ENCODE measurements at regions not wholly inside any gene's neighbourhood (a gene's known extent, or its start where the extent isn't known, plus 50 kb on each side); places are given as distances from the start of the nearest gene placed in this dataset.

DNA sequence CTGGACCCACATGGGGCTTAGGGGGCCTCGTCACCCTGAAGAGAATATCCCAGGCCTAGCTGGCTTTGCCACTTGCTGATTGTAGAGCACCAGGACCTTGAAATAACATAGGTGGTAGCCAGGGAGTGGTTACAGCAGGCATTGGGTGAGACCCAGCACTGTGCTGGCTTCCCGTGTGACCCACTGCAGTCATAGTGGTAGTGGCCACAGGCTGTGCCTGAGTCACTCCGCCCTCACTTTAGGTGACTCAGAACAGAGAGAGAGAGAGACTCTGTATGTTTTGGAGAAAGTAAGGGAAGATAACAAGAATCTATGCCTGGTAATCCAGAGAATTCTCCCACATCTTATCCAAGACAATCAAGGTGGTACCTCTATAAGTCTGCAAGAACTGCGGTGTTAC lies 98.7 kb upstream of the LHX8 start:
- CTCF ChIA-PET, result no interaction called here
- TF ChIP-seq, protein P1, sequence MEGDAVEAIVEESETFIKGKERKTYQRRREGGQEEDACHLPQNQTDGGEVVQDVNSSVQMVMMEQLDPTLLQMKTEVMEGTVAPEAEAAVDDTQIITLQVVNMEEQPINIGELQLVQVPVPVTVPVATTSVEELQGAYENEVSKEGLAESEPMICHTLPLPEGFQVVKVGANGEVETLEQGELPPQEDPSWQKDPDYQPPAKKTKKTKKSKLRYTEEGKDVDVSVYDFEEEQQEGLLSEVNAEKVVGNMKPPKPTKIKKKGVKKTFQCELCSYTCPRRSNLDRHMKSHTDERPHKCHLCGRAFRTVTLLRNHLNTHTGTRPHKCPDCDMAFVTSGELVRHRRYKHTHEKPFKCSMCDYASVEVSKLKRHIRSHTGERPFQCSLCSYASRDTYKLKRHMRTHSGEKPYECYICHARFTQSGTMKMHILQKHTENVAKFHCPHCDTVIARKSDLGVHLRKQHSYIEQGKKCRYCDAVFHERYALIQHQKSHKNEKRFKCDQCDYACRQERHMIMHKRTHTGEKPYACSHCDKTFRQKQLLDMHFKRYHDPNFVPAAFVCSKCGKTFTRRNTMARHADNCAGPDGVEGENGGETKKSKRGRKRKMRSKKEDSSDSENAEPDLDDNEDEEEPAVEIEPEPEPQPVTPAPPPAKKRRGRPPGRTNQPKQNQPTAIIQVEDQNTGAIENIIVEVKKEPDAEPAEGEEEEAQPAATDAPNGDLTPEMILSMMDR (IDR thresholded peaks at IDR 0.05; ENCODE audit: insufficient read depth, low read length, missing control alignments), result no peak
- POLR2A ChIA-PET, result no interaction called here
- no peak overlapping the region for H3K4me3 ChIP-seq (ENCODE audit: low read depth, low read length)
- DNase-seq (ENCODE audit: low read depth, low spot score), result no peak

DNA sequence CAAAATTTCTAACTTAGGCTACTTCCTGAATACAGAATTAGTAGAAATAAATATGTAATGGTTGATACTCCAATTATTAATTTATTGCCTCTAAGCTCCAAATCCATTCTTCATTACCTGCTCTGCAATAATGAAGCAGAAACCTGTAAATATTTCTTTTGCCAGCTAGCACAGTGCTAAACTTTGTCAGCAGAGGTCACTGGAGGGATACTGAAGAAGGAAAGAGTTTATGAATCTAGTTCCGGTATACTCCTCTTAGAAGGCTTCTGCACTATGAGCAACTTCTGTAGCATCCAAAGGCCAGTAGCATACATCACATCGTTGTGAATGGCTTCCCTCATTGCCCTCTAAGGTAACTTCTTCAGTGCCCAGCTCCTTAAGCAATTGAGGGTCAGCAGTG lies 81.0 kb upstream of the LHX8 start:
- TF ChIP-seq, protein P1 (IDR thresholded peaks at IDR 0.05; ENCODE audit: insufficient read depth, low read length, missing control alignments), result no peak
- POLR2A ChIA-PET, result no interaction called here
- DNase-seq (ENCODE audit: low read depth, low spot score), result no peak

DNA sequence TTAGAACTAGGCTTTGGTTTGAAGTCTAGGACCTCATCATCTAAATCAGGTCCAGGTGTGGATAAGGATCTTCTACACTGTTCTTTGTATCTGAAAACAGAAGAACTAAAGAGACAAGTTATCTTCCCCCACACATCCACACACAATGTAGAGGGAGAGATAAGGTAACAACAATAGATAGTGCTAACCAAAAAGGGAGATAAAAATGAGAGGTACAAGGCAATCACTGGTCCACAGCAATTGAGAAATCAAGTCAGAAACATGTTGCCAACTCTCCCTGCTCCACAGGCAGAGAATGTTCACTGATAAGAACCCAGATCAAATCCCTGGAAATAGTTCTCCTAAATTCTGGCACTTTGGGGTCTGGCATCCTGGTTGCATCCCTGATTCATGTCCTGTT lies 75.8 kb upstream of the LHX8 start:
- ChIA-PET CTCF (no interaction called here), POLR2A (no interaction called here)
- TF ChIP-seq, protein P1 (IDR thresholded peaks at IDR 0.05; ENCODE audit: insufficient read depth, low read length, missing control alignments), result no peak
- no peak overlapping the region for H3K4me3 ChIP-seq (ENCODE audit: low read depth, low read length)
- no peak for DNase-seq (ENCODE audit: low read depth, low spot score)

More for the DNA sequence above, 81.0 kb upstream of the LHX8 start:
- no peak overlapping the region for H3K4me3 ChIP-seq (ENCODE audit: low read depth, low read length)
- CTCF ChIA-PET, result no interaction called here

DNA sequence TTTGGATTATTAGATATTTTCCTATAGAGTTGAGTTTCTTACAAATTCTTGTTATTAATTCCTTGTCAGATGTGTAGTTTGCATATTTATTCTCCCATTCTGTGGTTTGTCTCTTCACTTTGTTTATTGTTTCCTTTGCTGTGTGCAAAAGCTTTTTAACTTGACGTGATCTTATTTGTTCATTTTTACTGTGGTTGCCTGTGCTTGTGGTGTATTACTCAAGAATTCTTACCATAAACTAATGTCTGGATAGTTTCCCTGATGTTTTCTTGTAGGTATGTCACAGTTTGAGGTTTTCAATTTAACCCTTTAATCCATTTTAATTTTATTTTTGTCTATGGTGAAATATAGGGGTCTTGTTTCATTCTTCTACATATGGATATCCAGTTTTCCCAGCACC lies 72.1 kb upstream of the LHX8 start:
- ChIA-PET POLR2A (no interaction called here), CTCF (no interaction called here)
- TF ChIP-seq, protein P1 (IDR thresholded peaks at IDR 0.05; ENCODE audit: insufficient read depth, low read length, missing control alignments), result no peak
- no peak overlapping the region for H3K4me3 ChIP-seq (ENCODE audit: low read depth, low read length)
- DNase-seq (ENCODE audit: low read depth, low spot score), result no peak

DNA sequence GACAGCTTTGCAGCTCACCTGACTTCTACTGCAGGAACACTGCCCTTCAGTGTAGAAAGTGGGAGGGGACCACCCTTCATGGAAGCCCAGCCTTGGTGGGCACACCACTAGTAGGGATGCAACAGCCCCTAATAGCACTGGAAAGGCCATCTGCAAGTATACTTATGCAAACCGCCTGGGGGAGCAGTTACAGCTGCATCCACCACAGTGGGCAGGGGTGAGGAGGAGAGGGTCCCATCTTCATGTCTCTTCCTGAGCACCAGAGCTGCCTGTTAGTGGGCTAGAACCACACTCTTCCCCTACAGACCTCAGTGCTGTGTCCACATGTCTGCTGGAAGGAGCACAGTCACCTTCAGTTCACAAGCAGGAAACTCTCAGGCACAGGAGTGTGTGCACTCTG lies 66.2 kb upstream of the LHX8 start:
- DNase-seq (ENCODE audit: low read depth, low spot score), result no peak
- POLR2A ChIA-PET, result no interaction called here
- CTCF ChIA-PET, result no interaction called here
- H3K4me3 ChIP-seq (ENCODE audit: low read depth, low read length), result no peak overlapping the region
- TF ChIP-seq, protein P1 (IDR thresholded peaks at IDR 0.05; ENCODE audit: insufficient read depth, low read length, missing control alignments), result no peak

DNA sequence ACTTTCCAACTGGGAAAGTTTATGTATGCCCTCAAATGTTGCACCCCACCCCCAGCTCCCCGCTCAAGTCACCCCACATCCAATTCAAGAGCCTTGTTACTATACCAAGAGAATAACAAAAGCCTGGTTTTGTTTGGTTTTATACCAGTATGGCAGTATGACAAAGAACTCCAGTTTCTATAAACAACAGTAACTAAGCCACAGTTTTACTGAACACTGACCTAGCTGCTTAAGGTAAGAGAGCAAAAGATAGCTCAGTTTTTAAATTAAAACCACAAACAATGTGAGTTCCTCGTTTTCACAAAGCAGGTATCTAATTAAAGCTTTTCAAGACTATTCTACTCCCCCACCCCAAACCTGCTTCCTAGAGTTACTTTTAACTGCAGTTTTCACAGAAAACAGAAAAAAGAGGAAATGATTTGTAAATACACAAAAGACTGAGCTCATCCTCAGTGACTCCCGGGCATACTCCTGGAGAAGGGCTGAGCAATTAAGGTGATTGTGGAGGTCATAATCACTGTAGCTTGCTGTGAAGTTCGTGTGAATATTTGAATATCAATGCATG lies 59.3 kb upstream of the LHX8 start:
- POLR2A ChIA-PET, result no interaction called here
- TF ChIP-seq, protein P1 (IDR thresholded peaks at IDR 0.05; ENCODE audit: insufficient read depth, low read length, missing control alignments), result no peak
- DNase-seq (ENCODE audit: low read depth, low spot score), result no peak
- CTCF ChIA-PET, result no interaction called here
- no peak overlapping the region for H3K4me3 ChIP-seq (ENCODE audit: low read depth, low read length)
